Left renal cortex interstitium (tissue), 4 donors: ENCODE measurements at regions not wholly inside any gene's neighbourhood (a gene's known extent, or its start where the extent isn't known, plus 50 kb on each side); places are given as distances from the start of the nearest gene placed in this dataset.
"Not testable (repeated sequence)": the region's sequence is repeated elsewhere in the genome, so short reads cannot be mapped to it uniquely, and the experiment has no call there.

Experiments used
- DNase-seq, 4 donors: peaks; one replicate each; pipeline ENCODE4 v3.0.0-alpha.2; 2013; ENCODE audit warnings: low read depth in 4 of 4, low spot score in 2 of 4, missing footprints in 1 of 4

GRCh38 chr6:106729841-106730240 is 100.5 kb downstream of the QRSL1 start:
- DNase-seq = no peak

GRCh38 chr6:106728296-106728870 is 99.0 kb downstream of the QRSL1 start:
- DNase-seq = no peak

- DNase-seq = no peak
Observed at GRCh38 chr6:106727480-106728149, 98.2 kb downstream of the QRSL1 start.

GRCh38 chr6:106724848-106725247 is 95.5 kb downstream of the QRSL1 start:
- DNase-seq = no peak

- DNase-seq = no peak
Observed at GRCh38 chr6:106724337-106724736, 95.0 kb downstream of the QRSL1 start.

- DNase-seq = not testable (repeated sequence)
Observed at GRCh38 chr6:106723419-106723818, 94.0 kb downstream of the QRSL1 start.

- not testable (repeated sequence) for DNase-seq
Observed at GRCh38 chr6:106721189-106721588, 91.8 kb downstream of the QRSL1 start.
